Epidermal melanocyte (primary cell): ENCODE measurements at regions not wholly inside any gene's neighbourhood (a gene's known extent, or its start where the extent isn't known, plus 50 kb on each side); places are given as distances from the start of the nearest gene placed in this dataset.
"Not testable (repeated sequence)": the region's sequence is repeated elsewhere in the genome, so short reads cannot be mapped to it uniquely, and the experiment has no call there.

ENCODE experiments used
- DNase-seq: peaks from one replicate; pipeline ENCODE4 v3.0.0; 2011; ENCODE audit warnings: low spot score; ENCODE audit not compliant: insufficient read length

DNA sequence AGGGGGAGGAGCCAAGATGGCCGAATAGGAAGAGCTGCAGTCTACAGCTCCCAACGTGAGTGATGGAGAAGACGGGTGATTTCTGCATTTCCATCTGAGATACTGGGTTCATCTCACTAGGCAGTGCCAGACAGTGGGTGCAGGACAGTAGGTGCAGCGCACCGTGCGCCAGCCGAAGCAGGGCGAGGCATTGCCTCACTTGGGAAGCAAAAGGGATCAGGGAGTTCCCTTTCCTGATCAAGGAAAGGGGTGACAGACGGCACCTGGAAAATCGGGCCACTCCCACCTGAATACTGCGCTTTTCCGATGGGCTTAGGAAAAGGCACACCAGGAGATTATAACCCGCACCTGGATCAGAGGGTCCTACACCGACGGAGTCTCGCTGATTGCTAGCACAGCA, 121.1 kb upstream of the SESTD1 start:
- DNase-seq: not testable (repeated sequence)

DNA sequence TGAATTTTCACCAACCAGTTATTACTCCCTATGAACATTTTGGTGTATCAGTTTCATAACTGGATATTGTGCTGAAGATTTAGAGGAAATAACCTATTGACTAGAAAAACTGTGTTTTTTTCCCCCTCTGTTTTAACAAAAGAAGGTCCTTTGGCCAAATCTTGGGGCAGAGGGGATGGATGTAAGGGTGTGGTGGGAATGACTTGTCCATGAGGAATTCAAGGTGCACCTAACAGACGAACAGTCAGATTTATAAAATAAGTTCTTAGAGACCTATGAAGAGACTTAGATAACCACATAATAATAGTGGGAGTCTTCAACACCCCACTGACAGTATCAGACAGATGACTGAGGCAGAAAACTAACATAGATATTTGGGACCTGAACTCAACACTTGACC, 119.3 kb upstream of the SESTD1 start:
- DNase-seq: no peak

DNA sequence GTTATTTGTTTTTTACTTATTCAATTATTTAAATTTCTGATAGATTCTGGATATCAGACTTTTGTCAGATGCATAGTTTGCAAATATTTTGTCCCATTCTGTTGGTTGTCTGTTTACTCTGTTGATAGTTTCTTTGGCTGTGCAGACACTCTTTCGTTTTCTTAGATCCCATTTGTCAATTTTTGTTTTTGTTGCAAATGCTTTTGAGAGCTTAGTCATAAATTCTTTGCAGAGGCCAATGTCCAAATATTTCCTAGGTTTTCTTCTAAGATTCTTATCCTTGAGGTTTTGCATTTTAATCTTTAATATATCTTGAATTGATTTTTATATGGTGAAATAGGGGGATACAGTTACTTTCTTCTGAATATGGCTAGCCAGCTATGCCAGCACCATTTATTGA, 112.7 kb upstream of the SESTD1 start:
- DNase-seq: no peak

GRCh38 chr2:179376881-179377280, 112.2 kb upstream of the SESTD1 start:
- DNase-seq: no peak

- no peak for DNase-seq
Measured at GRCh38 chr2:179373816-179374215, 109.2 kb upstream of the SESTD1 start.

DNA sequence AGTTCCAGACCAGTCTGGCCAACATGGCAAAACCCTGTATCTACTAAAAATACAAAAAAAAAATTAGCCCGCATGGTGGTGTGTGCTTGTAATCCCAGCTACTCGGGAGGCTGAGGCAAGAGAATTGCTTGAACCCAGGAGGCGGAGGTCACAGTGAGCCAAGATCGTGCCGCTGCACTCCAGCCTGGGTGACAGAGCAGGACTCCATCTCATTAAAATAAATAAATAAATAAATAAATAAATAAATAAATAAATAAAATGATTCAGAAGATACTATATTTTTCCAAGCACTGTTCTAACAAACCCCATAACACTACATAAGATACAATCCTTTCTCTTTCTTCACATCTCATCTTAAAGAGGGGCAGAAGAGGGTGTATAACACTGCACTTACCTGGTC, 100.9 kb upstream of the SESTD1 start:
- not testable (repeated sequence) for DNase-seq

DNA sequence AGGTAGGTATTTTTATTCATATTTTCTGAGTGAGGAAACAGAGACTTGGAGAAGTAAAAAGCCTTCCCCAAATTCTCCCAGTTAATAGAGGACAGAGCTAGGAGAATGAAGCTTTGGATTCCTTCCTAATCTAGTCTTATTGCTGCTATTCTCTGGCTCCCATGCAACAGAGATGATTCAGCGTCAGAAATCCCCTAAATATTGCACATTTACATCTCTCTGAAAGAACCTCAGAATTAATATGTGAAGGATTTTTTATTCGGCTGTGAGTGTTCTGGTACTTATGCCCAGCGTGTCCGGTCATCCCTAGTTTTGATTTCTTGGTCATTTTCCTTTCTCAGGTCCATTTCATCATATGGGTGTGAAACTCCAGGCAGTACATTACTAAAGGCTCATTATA, 91.2 kb upstream of the SESTD1 start:
- no peak for DNase-seq

- DNase-seq: no peak
Measured at GRCh38 chr2:179354739-179355537, 90.3 kb upstream of the SESTD1 start.

DNA sequence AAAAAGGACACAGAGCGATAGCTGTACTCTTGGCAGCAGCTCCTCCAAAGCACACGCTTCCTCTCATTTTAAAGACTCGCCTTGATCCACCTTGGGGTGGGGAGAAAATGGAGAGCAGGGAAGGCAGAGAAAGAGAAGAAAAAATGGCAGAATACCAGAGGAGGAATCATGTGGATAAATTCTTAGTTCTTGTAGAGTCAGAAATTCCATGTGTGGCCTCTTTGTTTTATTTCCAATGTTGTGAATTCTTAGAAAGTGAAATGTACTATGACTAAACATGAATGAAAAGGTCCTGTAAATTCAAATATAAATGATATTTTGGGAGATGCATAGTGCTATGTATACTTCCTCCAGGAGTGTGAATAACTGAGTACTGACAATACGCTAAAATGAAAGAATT, 89.7 kb upstream of the SESTD1 start:
- DNase-seq: no peak

- no peak for DNase-seq
Measured at GRCh38 chr2:179352181-179352580, 87.5 kb upstream of the SESTD1 start.

DNA sequence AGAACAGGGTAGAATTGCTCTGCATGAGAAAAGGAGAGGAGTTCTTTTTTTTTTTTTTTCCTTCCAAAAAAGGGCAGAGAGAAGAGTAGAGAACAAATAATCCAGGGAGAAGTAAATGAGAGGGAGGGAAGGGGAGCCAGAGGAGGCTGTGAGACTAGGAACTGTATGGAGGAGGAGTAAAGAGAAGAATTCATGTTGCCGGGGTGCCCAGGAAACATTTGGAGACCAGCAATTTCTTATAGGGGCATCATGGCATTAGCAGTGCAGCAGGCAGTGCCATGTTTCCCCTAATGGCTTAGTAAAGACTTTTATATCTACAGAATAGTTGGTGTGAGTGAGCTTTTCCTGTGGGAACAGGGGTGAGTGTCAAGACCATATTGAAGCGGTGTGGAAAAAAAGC, 86.4 kb upstream of the SESTD1 start:
- DNase-seq: no peak

GRCh38 chr2:179349670-179350303, 85.2 kb upstream of the SESTD1 start:
- no peak for DNase-seq

DNA sequence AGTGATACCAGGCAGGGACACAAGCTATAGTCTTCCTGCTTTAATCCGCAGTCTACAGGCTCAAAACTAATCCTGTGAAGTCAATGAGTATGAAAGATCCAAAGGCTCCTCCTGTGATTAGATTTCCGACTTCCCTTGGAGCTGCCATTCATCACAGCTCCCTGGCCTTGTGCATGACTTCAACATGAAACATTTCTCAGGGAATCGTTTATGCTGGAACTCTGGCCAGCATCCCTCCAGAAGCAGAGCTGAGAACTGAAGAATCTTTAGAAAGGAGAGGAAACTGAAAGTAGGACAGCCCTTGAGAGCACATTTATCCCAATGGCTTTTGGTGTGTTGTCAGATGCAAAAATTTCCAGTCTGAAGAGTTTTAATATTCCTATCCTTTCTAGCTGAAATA, 84.3 kb upstream of the SESTD1 start:
- DNase-seq: no peak

- DNase-seq: no peak
Measured at GRCh38 chr2:179344970-179345369, 80.3 kb upstream of the SESTD1 start.

- DNase-seq: no peak
Measured at GRCh38 chr2:179344280-179344964, 79.8 kb upstream of the SESTD1 start.

DNA sequence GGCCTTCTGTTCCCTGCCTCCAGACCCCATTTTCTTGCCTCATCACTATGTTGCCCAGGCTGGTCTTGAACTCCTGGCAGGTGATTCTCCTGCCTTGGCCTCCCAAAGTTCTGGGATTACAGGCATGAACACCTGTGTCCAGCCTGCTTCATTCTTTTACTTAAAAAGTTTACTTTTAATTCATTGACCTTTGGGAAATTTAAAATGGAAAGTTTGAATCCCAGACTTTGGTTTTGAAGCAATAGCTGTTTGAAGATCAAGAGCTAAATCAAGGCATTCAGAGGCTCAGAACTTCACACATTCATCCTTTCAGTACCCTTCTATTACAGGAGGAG, 79.3 kb upstream of the SESTD1 start:
- no peak for DNase-seq

DNA sequence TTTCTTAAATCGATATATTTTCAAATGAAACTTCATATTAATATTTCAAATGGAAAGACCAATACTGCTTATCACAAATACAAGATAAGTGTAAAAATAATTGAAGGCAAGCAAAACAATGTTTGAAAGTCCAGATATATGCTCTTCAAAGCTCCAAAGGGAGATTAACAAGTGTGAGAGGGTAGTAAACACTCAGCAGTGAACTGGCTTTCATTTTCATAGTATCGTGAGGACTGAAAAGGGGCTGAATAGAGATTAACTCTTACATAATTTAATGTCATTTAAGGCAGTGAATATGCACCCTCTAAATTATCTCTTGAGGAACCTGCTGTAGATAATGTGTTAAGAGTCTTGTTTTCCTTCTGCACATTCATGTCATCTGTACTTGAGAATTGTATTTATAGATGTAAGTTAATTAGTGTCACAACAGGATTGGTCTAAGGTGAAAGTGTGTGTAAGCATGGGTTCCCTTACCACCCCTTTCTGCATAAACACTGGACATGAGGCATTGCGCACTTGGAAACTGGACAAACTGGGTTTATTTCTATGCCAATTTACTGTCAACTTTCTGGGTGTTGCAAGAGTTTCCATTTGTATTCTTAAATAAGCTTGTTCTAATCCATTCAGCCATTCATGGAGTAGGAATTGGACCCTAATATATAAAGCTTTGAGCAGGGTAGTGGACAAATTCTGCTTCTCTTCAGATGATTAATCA, 76.7 kb upstream of the SESTD1 start:
- DNase-seq: no peak

DNA sequence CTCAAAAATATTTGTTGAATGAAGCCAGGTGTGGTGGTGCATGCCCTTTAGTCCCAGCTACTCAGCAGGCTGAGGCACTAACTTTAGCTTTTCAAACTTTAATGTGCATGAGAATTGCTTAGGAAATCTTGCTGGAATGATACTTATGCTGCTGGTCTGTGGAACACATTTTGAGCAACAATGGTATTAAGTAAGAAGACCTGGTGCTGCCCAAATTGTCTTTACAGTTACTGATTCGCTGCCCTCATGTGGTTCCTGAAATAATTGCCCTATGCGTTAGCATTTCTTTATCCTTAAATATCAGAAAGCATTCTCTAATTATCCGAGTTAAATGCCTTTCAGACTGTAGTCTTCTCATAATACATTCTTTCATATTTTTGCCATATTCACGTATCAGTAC, 76.0 kb upstream of the SESTD1 start:
- no peak for DNase-seq

DNA sequence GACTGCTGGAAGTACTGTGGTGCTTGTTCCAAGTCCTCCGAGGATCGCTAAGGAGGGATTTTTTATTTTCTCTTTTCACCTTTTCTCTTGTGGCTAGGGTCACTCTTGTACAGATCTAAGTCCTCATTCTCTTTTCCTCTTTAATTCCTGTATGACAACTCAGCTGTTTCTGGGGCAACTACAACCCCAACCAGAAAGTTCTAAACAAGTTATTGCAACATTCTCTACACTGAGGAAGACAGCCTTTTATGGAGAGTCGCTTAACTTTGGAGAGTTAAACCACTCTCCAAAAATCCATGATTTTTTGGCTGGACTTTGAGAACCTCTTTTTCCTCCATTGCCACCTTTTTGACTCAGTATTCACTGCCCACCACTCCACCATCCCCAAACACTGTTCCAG, 74.0 kb upstream of the SESTD1 start:
- no peak for DNase-seq

GRCh38 chr2:179336782-179337534, 72.3 kb upstream of the SESTD1 start:
- peak; percentile 34 for DNase-seq

DNA sequence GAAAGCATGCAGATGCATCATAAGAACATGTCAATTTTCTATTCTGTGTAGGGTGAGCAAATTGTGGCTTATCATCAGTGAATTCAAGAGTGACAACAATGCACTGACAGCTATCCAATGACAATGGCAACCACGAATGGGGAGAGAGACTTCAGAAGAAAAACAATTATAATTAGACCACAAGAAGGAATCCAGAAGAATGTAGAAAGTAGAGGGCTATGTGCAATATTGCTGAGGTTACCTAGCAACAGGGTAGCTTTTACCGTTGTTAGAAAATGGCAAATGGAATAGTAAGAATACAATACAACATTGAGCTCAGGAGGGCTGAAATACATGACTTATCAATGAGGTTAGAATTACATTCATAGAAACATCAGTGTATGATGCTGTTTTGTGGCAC, 71.1 kb upstream of the SESTD1 start:
- no peak for DNase-seq
